ENCODE measurements at regions not wholly inside any gene's neighbourhood (a gene's known extent, or its start where the extent isn't known, plus 50 kb on each side); places are given as distances from the start of the nearest gene placed in this dataset.
"Not testable (repeated sequence)": the region's sequence is repeated elsewhere in the genome, so short reads cannot be mapped to it uniquely, and the experiment has no call there.

GRCh38 chr22:33144721-33145120 lies 86.5 kb upstream of the SYN3 start:
- Mint-ChIP-seq H3K9me3 (ENCODE audit: unreplicated experiment) (no peaks in the 10 kb centered on the region), H3K4me1 (ENCODE audit: low read depth, unreplicated experiment) (no peaks in the 10 kb centered on the region), H3K4me3 (ENCODE audit: unreplicated experiment) (no peak overlapping the region), H3K36me3 (ENCODE audit: insufficient read depth, unreplicated experiment) (no peaks in the 10 kb centered on the region), H3K27me3 (ENCODE audit: insufficient read depth, unreplicated experiment) (peaks cover 9% of the 10 kb centered on the region), H3K27ac (ENCODE audit: unreplicated experiment) (no peak overlapping the region)
- BruUV-seq (replicated peaks), result no TSS peak
- H3K36me3 ChIP-seq (ENCODE audit: control insufficient read depth, insufficient read depth, low read length), result no peaks in the 10 kb centered on the region
- no peak for TF ChIP-seq CTCF (IDR thresholded peaks at IDR 0.05; ENCODE audit: insufficient read depth in 1 of 2, low read depth in 1 of 2, low read length in 1 of 2, severe bottlenecking in 1 of 2, unreplicated experiment in 1 of 2)
- CTCF ChIA-PET, result no interaction called here
- no peaks in the 10 kb centered on the region for H3K9me3 ChIP-seq
- no peak for DNase-seq
- intact Hi-C loops (cut with micrococcal nuclease; ENCODE audit: unreplicated experiment), result no loop called here
- H3K27me3 ChIP-seq (replicated peaks; ENCODE audit: control insufficient read depth, insufficient read depth, low read length), result no peaks in the 10 kb centered on the region
- no peak overlapping the region for H3K4me3 ChIP-seq (ENCODE audit: low read depth, low read length)
- POLR2A ChIA-PET, result no interaction called here
- H3K4me1 ChIP-seq, result no peaks in the 10 kb centered on the region

- Histone ChIP-seq H3K4me1 (no peaks in the 10 kb centered on the region), H3K27me3 (replicated peaks; ENCODE audit: control insufficient read depth, insufficient read depth, low read length) (no peaks in the 10 kb centered on the region), H3K36me3 (ENCODE audit: control insufficient read depth, insufficient read depth, low read length) (no peaks in the 10 kb centered on the region), H3K4me3 (ENCODE audit: low read depth, low read length) (no peak overlapping the region), H3K9me3 (no peaks in the 10 kb centered on the region)
- Mint-ChIP-seq H3K9me3 (ENCODE audit: unreplicated experiment) (no peaks in the 10 kb centered on the region), H3K4me3 (ENCODE audit: unreplicated experiment) (no peak overlapping the region), H3K36me3 (ENCODE audit: insufficient read depth, unreplicated experiment) (no peaks in the 10 kb centered on the region), H3K27ac (ENCODE audit: unreplicated experiment) (no peak overlapping the region), H3K27me3 (ENCODE audit: insufficient read depth, unreplicated experiment) (peaks cover 9% of the 10 kb centered on the region), H3K4me1 (ENCODE audit: low read depth, unreplicated experiment) (no peaks in the 10 kb centered on the region)
- ChIA-PET CTCF (no interaction called here), POLR2A (no interaction called here)
- DNase-seq, result no peak
- BruUV-seq (replicated peaks), result no TSS peak
- TF ChIP-seq CTCF (IDR thresholded peaks at IDR 0.05; ENCODE audit: insufficient read depth in 1 of 2, low read depth in 1 of 2, low read length in 1 of 2, severe bottlenecking in 1 of 2, unreplicated experiment in 1 of 2), result no peak
- intact Hi-C loops (cut with micrococcal nuclease; ENCODE audit: unreplicated experiment), result no loop called here
Measured at GRCh38 chr22:33142282-33143055, 84.3 kb upstream of the SYN3 start.

DNA sequence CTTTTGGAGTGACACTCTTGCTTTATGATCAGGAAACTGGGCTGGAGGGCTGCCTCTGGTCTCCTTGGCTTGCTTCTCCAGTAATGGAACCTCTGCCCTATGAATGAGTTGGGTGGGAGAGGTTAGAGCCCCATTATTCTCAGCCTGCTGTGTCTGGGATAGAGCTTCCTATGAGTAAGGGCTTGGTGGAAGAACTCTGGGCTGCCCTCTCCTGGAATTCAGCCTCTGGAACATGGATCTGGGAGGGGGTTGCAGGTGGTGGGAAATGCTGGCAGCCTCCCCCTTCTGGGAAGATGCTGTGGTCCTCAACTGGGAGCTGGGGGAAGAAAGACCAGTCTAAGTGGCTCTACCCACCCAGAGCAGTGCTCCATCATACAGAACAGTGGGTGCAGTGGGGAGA lies 81.8 kb upstream of the SYN3 start:
- Mint-ChIP-seq H3K4me3 (ENCODE audit: unreplicated experiment) (no peak overlapping the region), H3K9me3 (ENCODE audit: unreplicated experiment) (no peaks in the 10 kb centered on the region), H3K4me1 (ENCODE audit: low read depth, unreplicated experiment) (no peaks in the 10 kb centered on the region), H3K27me3 (ENCODE audit: insufficient read depth, unreplicated experiment) (peaks cover 7% of the 10 kb centered on the region), H3K36me3 (ENCODE audit: insufficient read depth, unreplicated experiment) (no peaks in the 10 kb centered on the region), H3K27ac (ENCODE audit: unreplicated experiment) (no peak overlapping the region)
- Histone ChIP-seq H3K4me1 (no peaks in the 10 kb centered on the region), H3K9me3 (no peaks in the 10 kb centered on the region), H3K36me3 (ENCODE audit: control insufficient read depth, insufficient read depth, low read length) (no peaks in the 10 kb centered on the region), H3K4me3 (ENCODE audit: low read depth, low read length) (no peak overlapping the region), H3K27me3 (replicated peaks; ENCODE audit: control insufficient read depth, insufficient read depth, low read length) (no peaks in the 10 kb centered on the region)
- TF ChIP-seq CTCF (IDR thresholded peaks at IDR 0.05; ENCODE audit: insufficient read depth in 1 of 2, low read depth in 1 of 2, low read length in 1 of 2, severe bottlenecking in 1 of 2, unreplicated experiment in 1 of 2), result no peak
- CTCF ChIA-PET, result interaction anchor here (1.1 kb wide), 1 partner anchor 121 kb away, joined by 3 read pairs; no protein-coding TSS in a partner anchor
- POLR2A ChIA-PET, result no interaction called here
- intact Hi-C loops (cut with micrococcal nuclease; ENCODE audit: unreplicated experiment), result no loop called here
- DNase-seq, result no peak
- BruUV-seq (replicated peaks), result no TSS peak

GRCh38 chr22:33138333-33138732 lies 80.2 kb upstream of the SYN3 start:
- H3K27ac Mint-ChIP-seq (ENCODE audit: unreplicated experiment); H3K4me3 ChIP-seq (ENCODE audit: low read depth, low read length); H3K9me3 Mint-ChIP-seq (ENCODE audit: unreplicated experiment); H3K4me1 Mint-ChIP-seq (ENCODE audit: low read depth, unreplicated experiment); H3K9me3 ChIP-seq; H3K27me3 ChIP-seq (replicated peaks; ENCODE audit: control insufficient read depth, insufficient read depth, low read length); DNase-seq; BruUV-seq (replicated peaks); H3K36me3 ChIP-seq (ENCODE audit: control insufficient read depth, insufficient read depth, low read length); H3K4me1 ChIP-seq; H3K36me3 Mint-ChIP-seq (ENCODE audit: insufficient read depth, unreplicated experiment); POLR2A ChIA-PET; intact Hi-C loops (cut with micrococcal nuclease; ENCODE audit: unreplicated experiment); H3K27me3 Mint-ChIP-seq (ENCODE audit: insufficient read depth, unreplicated experiment); H3K4me3 Mint-ChIP-seq (ENCODE audit: unreplicated experiment); CTCF ChIA-PET: not testable (repeated sequence)

Measured in Caco-2 (cell line).